ENCODE measurements at regions not wholly inside any gene's neighbourhood (a gene's known extent, or its start where the extent isn't known, plus 50 kb on each side); places are given as distances from the start of the nearest gene placed in this dataset.

DNA sequence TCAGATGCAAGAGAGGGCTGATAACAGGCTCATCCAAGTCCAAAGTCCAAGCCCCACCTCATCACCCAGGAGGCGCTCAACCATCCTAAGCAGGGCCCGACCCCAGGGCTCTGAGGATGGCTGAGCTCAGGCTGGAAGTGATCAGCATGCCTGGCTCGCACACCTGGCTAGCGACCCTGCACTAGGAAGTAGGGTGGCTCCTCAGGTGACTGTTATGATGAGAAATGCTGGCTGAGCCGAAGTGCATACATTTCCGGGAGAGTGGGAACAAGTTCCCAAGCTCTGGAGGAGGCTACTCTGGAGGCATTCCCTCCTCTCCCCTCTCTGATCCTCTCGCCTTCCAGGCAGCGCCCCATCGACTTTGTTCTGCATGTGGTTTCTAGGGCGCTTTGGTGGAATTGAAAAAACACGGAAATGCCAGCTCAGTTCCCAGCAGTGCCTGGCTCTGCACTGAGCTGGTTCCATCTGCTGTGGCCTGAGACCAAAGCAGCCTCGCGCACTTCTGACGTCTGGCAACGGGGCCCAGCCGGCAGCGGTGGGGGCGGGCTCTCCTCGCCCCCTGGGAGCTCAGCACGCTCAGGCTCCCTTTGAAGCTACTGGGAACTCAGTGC, 130.3 kb downstream of the IRF8 start:
- intact Hi-C loops (cut with micrococcal nuclease; ENCODE audit: unreplicated experiment) (no loop called here), in situ Hi-C loops (cut with HindIII; ENCODE audit: low pct_unique_long_range_greater_than_20kb, low sequenced_read_pairs) (no loop called here)
- ChIA-PET CTCF (no interaction called here), POLR2A (no interaction called here)
- H3K27me3 ChIP-seq (ENCODE audit: control insufficient read depth, insufficient read depth, low read length) = no peaks in the 10 kb centered on the region
- no peaks in the 10 kb centered on the region for H3K4me1 ChIP-seq (ENCODE audit: control insufficient read depth, insufficient read depth, low read length)
- H3K4me3 ChIP-seq (ENCODE audit: low read depth in 2 of 2, low read length in 2 of 2) = no peak overlapping the region
- no TSS peak for BruUV-seq (replicated peaks)
- TF ChIP-seq, protein P1, sequence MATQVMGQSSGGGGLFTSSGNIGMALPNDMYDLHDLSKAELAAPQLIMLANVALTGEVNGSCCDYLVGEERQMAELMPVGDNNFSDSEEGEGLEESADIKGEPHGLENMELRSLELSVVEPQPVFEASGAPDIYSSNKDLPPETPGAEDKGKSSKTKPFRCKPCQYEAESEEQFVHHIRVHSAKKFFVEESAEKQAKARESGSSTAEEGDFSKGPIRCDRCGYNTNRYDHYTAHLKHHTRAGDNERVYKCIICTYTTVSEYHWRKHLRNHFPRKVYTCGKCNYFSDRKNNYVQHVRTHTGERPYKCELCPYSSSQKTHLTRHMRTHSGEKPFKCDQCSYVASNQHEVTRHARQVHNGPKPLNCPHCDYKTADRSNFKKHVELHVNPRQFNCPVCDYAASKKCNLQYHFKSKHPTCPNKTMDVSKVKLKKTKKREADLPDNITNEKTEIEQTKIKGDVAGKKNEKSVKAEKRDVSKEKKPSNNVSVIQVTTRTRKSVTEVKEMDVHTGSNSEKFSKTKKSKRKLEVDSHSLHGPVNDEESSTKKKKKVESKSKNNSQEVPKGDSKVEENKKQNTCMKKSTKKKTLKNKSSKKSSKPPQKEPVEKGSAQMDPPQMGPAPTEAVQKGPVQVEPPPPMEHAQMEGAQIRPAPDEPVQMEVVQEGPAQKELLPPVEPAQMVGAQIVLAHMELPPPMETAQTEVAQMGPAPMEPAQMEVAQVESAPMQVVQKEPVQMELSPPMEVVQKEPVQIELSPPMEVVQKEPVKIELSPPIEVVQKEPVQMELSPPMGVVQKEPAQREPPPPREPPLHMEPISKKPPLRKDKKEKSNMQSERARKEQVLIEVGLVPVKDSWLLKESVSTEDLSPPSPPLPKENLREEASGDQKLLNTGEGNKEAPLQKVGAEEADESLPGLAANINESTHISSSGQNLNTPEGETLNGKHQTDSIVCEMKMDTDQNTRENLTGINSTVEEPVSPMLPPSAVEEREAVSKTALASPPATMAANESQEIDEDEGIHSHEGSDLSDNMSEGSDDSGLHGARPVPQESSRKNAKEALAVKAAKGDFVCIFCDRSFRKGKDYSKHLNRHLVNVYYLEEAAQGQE (IDR thresholded peaks at IDR 0.05; ENCODE audit: insufficient read depth in 1 of 2, low read depth in 2 of 2, low read length in 1 of 2) = no peak
- H3K9me3 ChIP-seq (ENCODE audit: control insufficient read depth, insufficient read depth, low read depth, low read length) = no peaks in the 10 kb centered on the region
- ATAC-seq (0 out of 2 replicates have a peak, but pooled peaks have one; percentile 21), DNase-seq (ENCODE audit: low read depth, low spot score) (no peak)
- H3K36me3 ChIP-seq (ENCODE audit: control insufficient read depth, insufficient read depth, low read length) = no peaks in the 10 kb centered on the region
- no peak overlapping the region for H3K27ac ChIP-seq (ENCODE audit: low read length)

DNA sequence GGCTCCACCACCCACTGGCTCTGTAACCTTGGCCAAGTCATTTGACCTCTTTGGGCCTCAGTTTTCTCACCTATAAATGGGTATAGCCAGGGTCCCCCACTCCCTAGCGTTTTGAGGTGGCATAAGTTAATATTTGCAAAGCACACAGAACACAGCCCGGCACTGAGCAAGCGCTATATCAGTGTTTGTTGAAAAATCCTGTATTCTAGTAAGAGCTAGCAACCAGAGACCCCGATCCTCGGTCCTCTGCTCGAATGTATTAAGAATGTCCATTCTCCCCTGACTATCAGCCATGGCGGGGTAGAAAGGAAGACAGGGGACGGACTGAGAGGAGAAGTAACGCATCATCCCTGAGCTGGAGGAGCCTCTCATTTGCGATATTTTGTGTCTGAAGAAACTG, 131.2 kb downstream of the IRF8 start:
- no TSS peak for BruUV-seq (replicated peaks)
- Histone ChIP-seq H3K4me1 (ENCODE audit: control insufficient read depth, insufficient read depth, low read length) (no peaks in the 10 kb centered on the region), H3K27me3 (ENCODE audit: control insufficient read depth, insufficient read depth, low read length) (no peaks in the 10 kb centered on the region), H3K36me3 (ENCODE audit: control insufficient read depth, insufficient read depth, low read length) (no peaks in the 10 kb centered on the region), H3K9me3 (ENCODE audit: control insufficient read depth, insufficient read depth, low read depth, low read length) (no peaks in the 10 kb centered on the region), H3K4me3 (ENCODE audit: low read depth in 2 of 2, low read length in 2 of 2) (no peak overlapping the region), H3K27ac (ENCODE audit: low read length) (no peak overlapping the region)
- ATAC-seq (no peak), DNase-seq (ENCODE audit: low read depth, low spot score) (no peak)
- POLR2A ChIA-PET = no interaction called here
- TF ChIP-seq, protein P2, sequence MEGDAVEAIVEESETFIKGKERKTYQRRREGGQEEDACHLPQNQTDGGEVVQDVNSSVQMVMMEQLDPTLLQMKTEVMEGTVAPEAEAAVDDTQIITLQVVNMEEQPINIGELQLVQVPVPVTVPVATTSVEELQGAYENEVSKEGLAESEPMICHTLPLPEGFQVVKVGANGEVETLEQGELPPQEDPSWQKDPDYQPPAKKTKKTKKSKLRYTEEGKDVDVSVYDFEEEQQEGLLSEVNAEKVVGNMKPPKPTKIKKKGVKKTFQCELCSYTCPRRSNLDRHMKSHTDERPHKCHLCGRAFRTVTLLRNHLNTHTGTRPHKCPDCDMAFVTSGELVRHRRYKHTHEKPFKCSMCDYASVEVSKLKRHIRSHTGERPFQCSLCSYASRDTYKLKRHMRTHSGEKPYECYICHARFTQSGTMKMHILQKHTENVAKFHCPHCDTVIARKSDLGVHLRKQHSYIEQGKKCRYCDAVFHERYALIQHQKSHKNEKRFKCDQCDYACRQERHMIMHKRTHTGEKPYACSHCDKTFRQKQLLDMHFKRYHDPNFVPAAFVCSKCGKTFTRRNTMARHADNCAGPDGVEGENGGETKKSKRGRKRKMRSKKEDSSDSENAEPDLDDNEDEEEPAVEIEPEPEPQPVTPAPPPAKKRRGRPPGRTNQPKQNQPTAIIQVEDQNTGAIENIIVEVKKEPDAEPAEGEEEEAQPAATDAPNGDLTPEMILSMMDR (IDR thresholded peaks at IDR 0.05) = no peak
- TF ChIP-seq, protein P1 (IDR thresholded peaks at IDR 0.05; ENCODE audit: insufficient read depth in 1 of 2, low read depth in 2 of 2, low read length in 1 of 2) = no peak
- no peak for TF ChIP-seq SIN3A (IDR thresholded peaks at IDR 0.05; ENCODE audit: borderline replicate concordance, insufficient read depth, low read depth, low read length)
- TF ChIP-seq TCF7L2 (IDR thresholded peaks at IDR 0.05; ENCODE audit: low read depth, low read length) = no peak
- no peak for TF ChIP-seq POLR2AphosphoS5 (IDR thresholded peaks at IDR 0.05; ENCODE audit: low read depth, low read length)
- CTCF ChIA-PET = no interaction called here
- intact Hi-C loops (cut with micrococcal nuclease; ENCODE audit: unreplicated experiment) (no loop called here), in situ Hi-C loops (cut with HindIII; ENCODE audit: low pct_unique_long_range_greater_than_20kb, low sequenced_read_pairs) (no loop called here)

All from Panc1 (cell line).